ENCODE measurements at regions not wholly inside any gene's neighbourhood (a gene's known extent, or its start where the extent isn't known, plus 50 kb on each side); places are given as distances from the start of the nearest gene placed in this dataset.

DNA sequence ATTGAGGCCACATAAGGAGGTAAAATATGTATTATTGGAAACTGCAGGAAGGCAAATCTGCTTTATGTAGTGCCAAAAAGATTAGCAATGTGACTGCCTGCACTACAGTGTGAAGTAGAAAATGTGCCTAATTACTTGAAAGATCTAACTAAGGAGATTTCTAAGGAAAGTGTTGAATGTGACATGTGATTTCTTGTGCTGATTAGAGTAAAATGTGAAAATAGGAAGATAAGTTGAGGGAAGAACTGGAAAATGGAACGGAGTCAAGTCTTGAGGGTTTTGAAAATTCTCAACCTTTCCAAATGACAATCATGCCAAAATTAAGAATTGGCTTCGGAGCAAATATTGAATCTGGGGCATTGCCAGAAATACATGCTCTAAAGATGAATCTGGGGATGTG lies 209.5 kb upstream of the SPOCK3 start:
- Histone ChIP-seq H3K4me1 (ENCODE audit: insufficient read depth) (no peaks in the 10 kb centered on the region), H3K27me3 (replicated peaks; ENCODE audit: insufficient read depth) (no peaks in the 10 kb centered on the region), H3K4me2 (ENCODE audit: unreplicated experiment) (no peak overlapping the region), H3K4me3 (no peak overlapping the region), H3K36me3 (ENCODE audit: low read depth) (no peaks in the 10 kb centered on the region), H3K9me3 (ENCODE audit: low read depth) (peaks cover 2% of the 10 kb centered on the region), H3K27ac (no peak overlapping the region), H3K9me2 (ENCODE audit: insufficient read depth) (no peaks in the 10 kb centered on the region), H3F3A (ENCODE audit: insufficient read depth) (no peaks in the 10 kb centered on the region), H3K79me2 (ENCODE audit: insufficient read depth) (no peaks in the 10 kb centered on the region), H4K20me1 (ENCODE audit: insufficient read depth) (no peaks in the 10 kb centered on the region), H3K9ac (no peak overlapping the region), H2AFZ (no peak overlapping the region)
- WGBS, 2 experiments (ENCODE audit: low coverage in 1 of 2, low lambda C conversion rate in 2 of 2, missing lambda C conversion rate in 2 of 2) = 18 to 22% methylated on average over 2 of the region's 2 CpGs
- TF ChIP-seq EZH2phosphoT487 (IDR thresholded peaks at IDR 0.05; ENCODE audit: insufficient read depth, low read depth) = no peak
- TF ChIP-seq EZH2 (IDR thresholded peaks at IDR 0.05; ENCODE audit: insufficient read depth, poor library complexity, severe bottlenecking) = no peak
- no peak for DNase-seq
- in situ Hi-C loops (cut with MboI) = no loop called here

DNA sequence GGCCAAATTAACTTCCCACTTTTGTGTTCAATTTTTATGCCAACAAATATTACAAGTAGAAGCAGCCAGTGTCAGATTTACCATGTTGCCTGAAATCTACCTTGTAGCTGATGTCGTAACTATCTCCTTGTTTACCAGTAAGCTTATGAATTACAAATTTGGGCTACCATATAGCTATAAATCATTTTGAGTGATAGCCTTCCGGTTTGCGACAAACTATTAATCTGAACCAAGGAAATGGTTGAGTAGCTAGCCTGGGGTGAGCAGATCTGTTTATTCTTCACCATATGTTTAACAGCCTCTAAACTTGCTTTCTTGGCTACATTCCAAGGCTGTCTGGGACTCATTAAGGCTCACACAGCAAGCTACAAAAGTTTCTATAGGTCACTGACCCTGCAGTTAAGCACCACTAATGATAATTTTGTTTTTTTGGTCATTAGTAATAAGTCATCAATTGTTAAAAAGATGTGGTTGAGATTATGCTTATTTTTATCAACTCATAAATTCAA lies 218.7 kb upstream of the SPOCK3 start:
- no peaks in the 10 kb centered on the region for H3K9me3 ChIP-seq (ENCODE audit: low read depth)
- DNase-seq = no peak
- 0 out of 2 replicates have a peak, but pooled peaks cover 3% of the 10 kb centered on the region for H3K9me2 ChIP-seq (ENCODE audit: insufficient read depth)
- 4 to 6% methylated on average over 3 of the region's 3 CpGs for WGBS, 2 experiments (ENCODE audit: low coverage in 1 of 2, low lambda C conversion rate in 2 of 2, missing lambda C conversion rate in 2 of 2)
- TF ChIP-seq EZH2 (IDR thresholded peaks at IDR 0.05; ENCODE audit: insufficient read depth, poor library complexity, severe bottlenecking) (no peak), EZH2phosphoT487 (IDR thresholded peaks at IDR 0.05; ENCODE audit: insufficient read depth, low read depth) (no peak)
- H3K36me3 ChIP-seq (ENCODE audit: low read depth) = no peaks in the 10 kb centered on the region
- H3K4me3 ChIP-seq = no peak overlapping the region
- H3K27ac ChIP-seq = no peak overlapping the region
- H3K79me2 ChIP-seq (ENCODE audit: insufficient read depth) = no peaks in the 10 kb centered on the region
- H3K4me2 ChIP-seq (ENCODE audit: unreplicated experiment) = no peak overlapping the region
- H3F3A ChIP-seq (ENCODE audit: insufficient read depth) = no peaks in the 10 kb centered on the region
- no peaks in the 10 kb centered on the region for H3K4me1 ChIP-seq (ENCODE audit: insufficient read depth)
- no peaks in the 10 kb centered on the region for H4K20me1 ChIP-seq (ENCODE audit: insufficient read depth)
- in situ Hi-C loops (cut with MboI) = no loop called here
- H3K27me3 ChIP-seq (replicated peaks; ENCODE audit: insufficient read depth) = no peaks in the 10 kb centered on the region
- no peak overlapping the region for H2AFZ ChIP-seq
- no peak overlapping the region for H3K9ac ChIP-seq

DNA sequence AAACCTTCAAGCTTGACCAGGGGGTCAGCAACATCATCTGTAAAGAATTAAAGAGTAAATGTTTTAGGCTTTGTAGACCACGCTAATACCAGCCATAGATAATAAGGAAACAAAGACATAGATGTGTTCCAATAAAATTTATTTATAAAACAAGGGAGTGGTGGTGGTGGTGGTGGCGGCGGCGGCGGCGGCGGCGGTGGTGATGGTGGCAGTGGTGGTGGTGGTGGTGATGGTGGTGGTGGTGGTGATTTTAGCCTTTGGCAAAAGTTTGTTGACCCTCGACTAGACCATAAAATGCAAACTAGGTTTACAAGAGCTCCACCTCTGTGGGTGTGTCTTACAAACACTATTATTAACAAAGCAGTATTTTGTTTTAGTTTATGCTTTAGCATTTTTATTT lies 222.3 kb upstream of the SPOCK3 start:
- WGBS, 2 experiments (ENCODE audit: low coverage in 1 of 2, low lambda C conversion rate in 2 of 2, missing lambda C conversion rate in 2 of 2) = 24 to 42% methylated on average over 8 to 9 of the region's 9 CpGs
- Histone ChIP-seq H3K9me3 (ENCODE audit: low read depth) (no peaks in the 10 kb centered on the region), H4K20me1 (ENCODE audit: insufficient read depth) (no peaks in the 10 kb centered on the region), H3K4me1 (ENCODE audit: insufficient read depth) (no peaks in the 10 kb centered on the region), H3K4me3 (no peak overlapping the region), H3K79me2 (ENCODE audit: insufficient read depth) (no peaks in the 10 kb centered on the region), H3K27ac (no peak overlapping the region), H3K9me2 (ENCODE audit: insufficient read depth) (peaks cover 3% of the 10 kb centered on the region; the same call in 1 of the 2 replicates), H3K36me3 (ENCODE audit: low read depth) (no peaks in the 10 kb centered on the region), H3F3A (ENCODE audit: insufficient read depth) (no peaks in the 10 kb centered on the region), H3K27me3 (replicated peaks; ENCODE audit: insufficient read depth) (no peaks in the 10 kb centered on the region), H3K4me2 (ENCODE audit: unreplicated experiment) (no peak overlapping the region), H2AFZ (no peak overlapping the region), H3K9ac (no peak overlapping the region)
- no peak for TF ChIP-seq EZH2 (IDR thresholded peaks at IDR 0.05; ENCODE audit: insufficient read depth, poor library complexity, severe bottlenecking)
- TF ChIP-seq EZH2phosphoT487 (IDR thresholded peaks at IDR 0.05; ENCODE audit: insufficient read depth, low read depth) = no peak
- in situ Hi-C loops (cut with MboI) = no loop called here
- DNase-seq = no peak

DNA sequence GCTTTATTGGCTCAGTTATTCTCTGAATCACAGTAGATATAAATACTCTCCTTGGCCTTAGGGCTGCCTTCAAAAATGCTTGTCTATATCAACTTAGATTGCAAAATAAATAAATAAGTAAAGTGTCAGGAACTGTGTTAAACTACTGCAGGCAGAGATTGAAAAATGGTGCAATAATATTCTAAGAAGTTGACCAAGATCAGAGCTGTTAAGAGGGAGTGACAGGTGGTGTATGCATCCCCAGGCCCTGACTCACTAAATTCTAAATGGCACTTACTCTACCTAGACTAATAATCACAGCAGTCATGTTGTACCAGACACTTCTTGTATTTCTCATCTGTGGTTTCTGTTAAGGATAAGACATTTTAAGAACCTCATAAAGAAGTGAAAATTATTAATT lies 235.1 kb upstream of the SPOCK3 start:
- Histone ChIP-seq H3K9me2 (ENCODE audit: insufficient read depth) (no peaks in the 10 kb centered on the region), H4K20me1 (ENCODE audit: insufficient read depth) (no peaks in the 10 kb centered on the region), H3K9ac (no peak overlapping the region), H3K27ac (no peak overlapping the region), H3F3A (ENCODE audit: insufficient read depth) (no peaks in the 10 kb centered on the region), H3K9me3 (ENCODE audit: low read depth) (no peaks in the 10 kb centered on the region), H3K36me3 (ENCODE audit: low read depth) (no peaks in the 10 kb centered on the region), H3K4me3 (no peak overlapping the region), H3K27me3 (replicated peaks; ENCODE audit: insufficient read depth) (no peaks in the 10 kb centered on the region), H3K79me2 (ENCODE audit: insufficient read depth) (no peaks in the 10 kb centered on the region), H3K4me2 (ENCODE audit: unreplicated experiment) (no peak overlapping the region), H3K4me1 (ENCODE audit: insufficient read depth) (no peaks in the 10 kb centered on the region), H2AFZ (no peak overlapping the region)
- no peak for DNase-seq
- in situ Hi-C loops (cut with MboI) = no loop called here
- TF ChIP-seq EZH2 (IDR thresholded peaks at IDR 0.05; ENCODE audit: insufficient read depth, poor library complexity, severe bottlenecking) (no peak), EZH2phosphoT487 (IDR thresholded peaks at IDR 0.05; ENCODE audit: insufficient read depth, low read depth) (no peak)

DNA sequence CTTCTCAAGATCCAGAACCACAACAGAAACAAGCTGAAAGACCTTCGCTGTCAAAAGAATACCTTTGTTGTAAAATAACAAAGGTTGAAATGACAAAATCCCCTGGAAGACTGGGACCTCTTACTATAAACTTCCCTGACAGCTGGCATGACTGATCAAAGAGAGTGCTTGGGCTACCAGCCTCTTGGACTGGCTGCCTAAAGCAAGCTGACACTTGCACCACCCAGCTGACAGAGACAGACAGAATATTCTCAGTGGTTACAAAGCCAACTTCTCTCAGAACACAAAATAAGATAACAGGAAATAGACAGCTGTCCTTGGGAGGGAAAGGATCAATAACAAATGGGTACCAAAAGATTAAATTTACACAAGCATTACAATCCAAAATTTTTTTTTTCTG lies 241.7 kb upstream of the SPOCK3 start:
- no peak for TF ChIP-seq EZH2phosphoT487 (IDR thresholded peaks at IDR 0.05; ENCODE audit: insufficient read depth, low read depth)
- TF ChIP-seq EZH2 (IDR thresholded peaks at IDR 0.05; ENCODE audit: insufficient read depth, poor library complexity, severe bottlenecking) = no peak
- Histone ChIP-seq H3K79me2 (ENCODE audit: insufficient read depth) (no peaks in the 10 kb centered on the region), H3K27me3 (replicated peaks; ENCODE audit: insufficient read depth) (no peaks in the 10 kb centered on the region), H3K9me3 (ENCODE audit: low read depth) (peaks cover 4% of the 10 kb centered on the region), H3K36me3 (ENCODE audit: low read depth) (no peaks in the 10 kb centered on the region), H3K4me1 (ENCODE audit: insufficient read depth) (no peaks in the 10 kb centered on the region), H3K9ac (no peak overlapping the region), H3K27ac (no peak overlapping the region), H3K4me3 (no peak overlapping the region), H3K4me2 (ENCODE audit: unreplicated experiment) (no peak overlapping the region), H3K9me2 (ENCODE audit: insufficient read depth) (no peaks in the 10 kb centered on the region), H2AFZ (no peak overlapping the region), H4K20me1 (ENCODE audit: insufficient read depth) (no peaks in the 10 kb centered on the region), H3F3A (ENCODE audit: insufficient read depth) (no peaks in the 10 kb centered on the region)
- DNase-seq = no peak
- WGBS, 2 experiments (ENCODE audit: low coverage in 1 of 2, low lambda C conversion rate in 2 of 2, missing lambda C conversion rate in 2 of 2) = 10 to 31% methylated on average over 1 of the region's 1 CpG
- in situ Hi-C loops (cut with MboI) = no loop called here
